ENCODE measurements at regions not wholly inside any gene's neighbourhood (a gene's known extent, or its start where the extent isn't known, plus 50 kb on each side); places are given as distances from the start of the nearest gene placed in this dataset.

- no peak overlapping the region for H3K4me3 ChIP-seq (ENCODE audit: low read depth in 1 of 5, low read length in 5 of 5)
- peaks cover 0 to 21% (median 18%) of the 10 kb centered on the region in 5 donors for H3K36me3 ChIP-seq (ENCODE audit: control insufficient read depth in 5 of 5, insufficient read depth in 5 of 5, low read length in 5 of 5)
- peaks cover 7 to 38% (median 36%) of the 10 kb centered on the region in 5 donors for H3K4me1 ChIP-seq (ENCODE audit: control insufficient read depth in 5 of 5, insufficient read depth in 5 of 5, low read length in 5 of 5)
- peak overlapping the region in 1 of 5 donors; percentile 4 for H3K9ac ChIP-seq (ENCODE audit: low read length in 5 of 5)
- no peaks in the 10 kb centered on the region for H3K9me3 ChIP-seq (ENCODE audit: control insufficient read depth in 5 of 5, low read length in 5 of 5)
- H3K27ac ChIP-seq (ENCODE audit: low read depth, low read length): no peak overlapping the region
- H3K27me3 ChIP-seq (ENCODE audit: control insufficient read depth in 5 of 5, insufficient read depth in 4 of 5, low read length in 5 of 5): no peaks in the 10 kb centered on the region
Measured at GRCh38 chr19:46925548-46925950, 64.8 kb downstream of the ARHGAP35 start.

- Histone ChIP-seq H3K9ac (ENCODE audit: low read length in 5 of 5) (peak overlapping the region in 1 of 5 donors; percentile 19), H3K4me3 (ENCODE audit: low read depth in 1 of 5, low read length in 5 of 5) (no peak overlapping the region), H3K27me3 (ENCODE audit: control insufficient read depth in 5 of 5, insufficient read depth in 4 of 5, low read length in 5 of 5) (no peaks in the 10 kb centered on the region), H3K36me3 (ENCODE audit: control insufficient read depth in 5 of 5, insufficient read depth in 5 of 5, low read length in 5 of 5) (peaks cover 0 to 13% (median 11%) of the 10 kb centered on the region in 5 donors), H3K9me3 (ENCODE audit: control insufficient read depth in 5 of 5, low read length in 5 of 5) (no peaks in the 10 kb centered on the region), H3K4me1 (ENCODE audit: control insufficient read depth in 5 of 5, insufficient read depth in 5 of 5, low read length in 5 of 5) (peaks cover 7 to 47% (median 41%) of the 10 kb centered on the region in 5 donors), H3K27ac (ENCODE audit: low read depth, low read length) (no peak overlapping the region)
Measured at GRCh38 chr19:46926170-46927071, 65.6 kb downstream of the ARHGAP35 start.

GRCh38 chr19:46927106-46927505 lies 66.3 kb downstream of the ARHGAP35 start:
- peaks cover 0 to 6% (median 4%) of the 10 kb centered on the region in 5 donors for H3K36me3 ChIP-seq (ENCODE audit: control insufficient read depth in 5 of 5, insufficient read depth in 5 of 5, low read length in 5 of 5)
- H3K27ac ChIP-seq (ENCODE audit: low read depth, low read length): no peak overlapping the region
- H3K27me3 ChIP-seq (ENCODE audit: control insufficient read depth in 5 of 5, insufficient read depth in 4 of 5, low read length in 5 of 5): no peaks in the 10 kb centered on the region
- peaks cover 7 to 54% (median 44%) of the 10 kb centered on the region in 5 donors for H3K4me1 ChIP-seq (ENCODE audit: control insufficient read depth in 5 of 5, insufficient read depth in 5 of 5, low read length in 5 of 5)
- no peak overlapping the region for H3K4me3 ChIP-seq (ENCODE audit: low read depth in 1 of 5, low read length in 5 of 5)
- no peak overlapping the region for H3K9ac ChIP-seq (ENCODE audit: low read length in 5 of 5)
- H3K9me3 ChIP-seq (ENCODE audit: control insufficient read depth in 5 of 5, low read length in 5 of 5): no peaks in the 10 kb centered on the region

GRCh38 chr19:46927893-46928292 lies 67.1 kb downstream of the ARHGAP35 start:
- H3K4me1 ChIP-seq (ENCODE audit: control insufficient read depth in 5 of 5, insufficient read depth in 5 of 5, low read length in 5 of 5): peaks cover 7 to 60% (median 51%) of the 10 kb centered on the region in 5 donors
- no peaks in the 10 kb centered on the region for H3K27me3 ChIP-seq (ENCODE audit: control insufficient read depth in 5 of 5, insufficient read depth in 4 of 5, low read length in 5 of 5)
- no peak overlapping the region for H3K9ac ChIP-seq (ENCODE audit: low read length in 5 of 5)
- H3K9me3 ChIP-seq (ENCODE audit: control insufficient read depth in 5 of 5, low read length in 5 of 5): no peaks in the 10 kb centered on the region
- H3K27ac ChIP-seq (ENCODE audit: low read depth, low read length): no peak overlapping the region
- H3K36me3 ChIP-seq (ENCODE audit: control insufficient read depth in 5 of 5, insufficient read depth in 5 of 5, low read length in 5 of 5): no peaks in the 10 kb centered on the region
- H3K4me3 ChIP-seq (ENCODE audit: low read depth in 1 of 5, low read length in 5 of 5): no peak overlapping the region

- no peak overlapping the region for H3K9ac ChIP-seq (ENCODE audit: low read length in 5 of 5)
- no peaks in the 10 kb centered on the region for H3K36me3 ChIP-seq (ENCODE audit: control insufficient read depth in 5 of 5, insufficient read depth in 5 of 5, low read length in 5 of 5)
- no peak overlapping the region for H3K4me3 ChIP-seq (ENCODE audit: low read depth in 1 of 5, low read length in 5 of 5)
- no peak overlapping the region for H3K27ac ChIP-seq (ENCODE audit: low read depth, low read length)
- H3K27me3 ChIP-seq (ENCODE audit: control insufficient read depth in 5 of 5, insufficient read depth in 4 of 5, low read length in 5 of 5): no peaks in the 10 kb centered on the region
- no peaks in the 10 kb centered on the region for H3K9me3 ChIP-seq (ENCODE audit: control insufficient read depth in 5 of 5, low read length in 5 of 5)
- peaks cover 7 to 58% (median 46%) of the 10 kb centered on the region in 5 donors for H3K4me1 ChIP-seq (ENCODE audit: control insufficient read depth in 5 of 5, insufficient read depth in 5 of 5, low read length in 5 of 5)
Measured at GRCh38 chr19:46928951-46929350, 68.2 kb downstream of the ARHGAP35 start.

GRCh38 chr19:46931202-46931601 lies 70.4 kb downstream of the ARHGAP35 start:
- H3K27ac ChIP-seq (ENCODE audit: low read depth, low read length): peak overlapping the region; percentile 54
- peak overlapping the region in 2 of 5 donors; percentile 29 to 53 for H3K9ac ChIP-seq (ENCODE audit: low read length in 5 of 5)
- H3K27me3 ChIP-seq (ENCODE audit: control insufficient read depth in 5 of 5, insufficient read depth in 4 of 5, low read length in 5 of 5): no peaks in the 10 kb centered on the region
- no peak overlapping the region for H3K4me3 ChIP-seq (ENCODE audit: low read depth in 1 of 5, low read length in 5 of 5)
- no peaks in the 10 kb centered on the region for H3K9me3 ChIP-seq (ENCODE audit: control insufficient read depth in 5 of 5, low read length in 5 of 5)
- peaks cover 0 to 40% (median 34%) of the 10 kb centered on the region in 5 donors for H3K4me1 ChIP-seq (ENCODE audit: control insufficient read depth in 5 of 5, insufficient read depth in 5 of 5, low read length in 5 of 5)
- no peaks in the 10 kb centered on the region for H3K36me3 ChIP-seq (ENCODE audit: control insufficient read depth in 5 of 5, insufficient read depth in 5 of 5, low read length in 5 of 5)

- H3K27ac ChIP-seq (ENCODE audit: low read depth, low read length): peak overlapping the region; percentile 44
- H3K36me3 ChIP-seq (ENCODE audit: control insufficient read depth in 5 of 5, insufficient read depth in 5 of 5, low read length in 5 of 5): peaks cover 0 to 3% (median under 1%) of the 10 kb centered on the region in 5 donors
- no peak overlapping the region for H3K9ac ChIP-seq (ENCODE audit: low read length in 5 of 5)
- H3K4me1 ChIP-seq (ENCODE audit: control insufficient read depth in 5 of 5, insufficient read depth in 5 of 5, low read length in 5 of 5): peaks cover 0 to 30% (median 26%) of the 10 kb centered on the region in 5 donors
- no peaks in the 10 kb centered on the region for H3K9me3 ChIP-seq (ENCODE audit: control insufficient read depth in 5 of 5, low read length in 5 of 5)
- no peak overlapping the region for H3K4me3 ChIP-seq (ENCODE audit: low read depth in 1 of 5, low read length in 5 of 5)
- no peaks in the 10 kb centered on the region for H3K27me3 ChIP-seq (ENCODE audit: control insufficient read depth in 5 of 5, insufficient read depth in 4 of 5, low read length in 5 of 5)
Measured at GRCh38 chr19:46932346-46932745, 71.5 kb downstream of the ARHGAP35 start.

- Histone ChIP-seq H3K4me3 (ENCODE audit: low read depth in 1 of 5, low read length in 5 of 5) (no peak overlapping the region), H3K36me3 (ENCODE audit: control insufficient read depth in 5 of 5, insufficient read depth in 5 of 5, low read length in 5 of 5) (peaks cover 3 to 15% (median 9%) of the 10 kb centered on the region in 5 donors), H3K9me3 (ENCODE audit: control insufficient read depth in 5 of 5, low read length in 5 of 5) (no peaks in the 10 kb centered on the region), H3K9ac (ENCODE audit: low read length in 5 of 5) (no peak overlapping the region), H3K27me3 (ENCODE audit: control insufficient read depth in 5 of 5, insufficient read depth in 4 of 5, low read length in 5 of 5) (no peaks in the 10 kb centered on the region), H3K4me1 (ENCODE audit: control insufficient read depth in 5 of 5, insufficient read depth in 5 of 5, low read length in 5 of 5) (peaks cover 0 to 27% (median 24%) of the 10 kb centered on the region in 5 donors), H3K27ac (ENCODE audit: low read depth, low read length) (no peak overlapping the region)
Measured at GRCh38 chr19:46935066-46935663, 74.4 kb downstream of the ARHGAP35 start.

- Histone ChIP-seq H3K36me3 (ENCODE audit: control insufficient read depth in 5 of 5, insufficient read depth in 5 of 5, low read length in 5 of 5) (peaks cover 0 to 7% (median 5%) of the 10 kb centered on the region in 5 donors), H3K27ac (ENCODE audit: low read depth, low read length) (no peak overlapping the region), H3K27me3 (ENCODE audit: control insufficient read depth in 5 of 5, insufficient read depth in 4 of 5, low read length in 5 of 5) (no peaks in the 10 kb centered on the region), H3K4me3 (ENCODE audit: low read depth in 1 of 5, low read length in 5 of 5) (no peak overlapping the region), H3K9ac (ENCODE audit: low read length in 5 of 5) (no peak overlapping the region), H3K4me1 (ENCODE audit: control insufficient read depth in 5 of 5, insufficient read depth in 5 of 5, low read length in 5 of 5) (peaks cover 17 to 48% (median 45%) of the 10 kb centered on the region in 5 donors), H3K9me3 (ENCODE audit: control insufficient read depth in 5 of 5, low read length in 5 of 5) (no peaks in the 10 kb centered on the region)
Measured at GRCh38 chr19:46943150-46943946, 76.3 kb upstream of the NPAS1 start.

All from subcutaneous abdominal adipose tissue (tissue), 5 donors.